Activated CD8-positive, alpha-beta memory T cell treated with anti-CD3 and anti-CD28 coated beads for 1 hour (primary cell): ENCODE measurements at regions not wholly inside any gene's neighbourhood (a gene's known extent, or its start where the extent isn't known, plus 50 kb on each side); places are given as distances from the start of the nearest gene placed in this dataset.

ENCODE experiments used
- DNase-seq, 2 donors: peaks; one replicate each; pipeline ENCODE4 v3.0.0-alpha.2; 2020; ENCODE audit warnings: low read depth in 1 of 2; ENCODE audit errors: extremely low read depth in 1 of 2

DNA sequence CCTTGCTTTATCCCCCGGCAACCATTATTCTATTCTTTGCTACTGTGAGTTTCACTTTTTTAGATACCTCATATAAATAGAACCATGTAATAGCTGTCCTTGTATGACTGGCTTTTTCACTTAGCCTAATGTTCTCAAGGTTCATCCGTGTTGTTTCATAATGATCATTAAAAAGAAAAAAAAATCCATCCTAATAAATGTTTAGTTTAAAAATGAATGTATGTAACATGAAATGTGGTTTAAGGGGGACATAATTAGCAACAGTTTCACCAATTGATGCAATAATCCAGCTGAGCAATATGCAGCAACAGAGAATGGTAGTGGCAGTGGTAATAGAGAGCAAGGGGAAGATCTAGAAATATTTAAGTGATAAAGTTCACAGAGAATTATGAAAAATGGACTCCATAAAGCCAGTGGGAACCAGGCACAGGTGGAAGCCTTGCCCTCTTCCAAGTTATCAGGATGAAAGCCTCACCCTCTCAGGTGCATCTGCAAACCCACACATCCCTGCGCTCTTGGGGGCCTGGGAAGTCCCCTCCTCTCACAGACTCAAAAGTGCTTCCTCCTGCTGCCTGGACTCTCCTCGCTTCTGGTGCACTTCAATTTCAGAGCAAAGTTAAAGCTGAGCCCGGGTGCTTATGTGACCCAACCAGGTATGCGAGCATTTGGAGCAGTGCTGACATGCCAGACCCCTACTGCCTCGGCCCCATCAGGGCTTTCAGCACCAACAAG, 1403.3 kb upstream of the SLC39A10 start:
- DNase-seq: no peak

DNA sequence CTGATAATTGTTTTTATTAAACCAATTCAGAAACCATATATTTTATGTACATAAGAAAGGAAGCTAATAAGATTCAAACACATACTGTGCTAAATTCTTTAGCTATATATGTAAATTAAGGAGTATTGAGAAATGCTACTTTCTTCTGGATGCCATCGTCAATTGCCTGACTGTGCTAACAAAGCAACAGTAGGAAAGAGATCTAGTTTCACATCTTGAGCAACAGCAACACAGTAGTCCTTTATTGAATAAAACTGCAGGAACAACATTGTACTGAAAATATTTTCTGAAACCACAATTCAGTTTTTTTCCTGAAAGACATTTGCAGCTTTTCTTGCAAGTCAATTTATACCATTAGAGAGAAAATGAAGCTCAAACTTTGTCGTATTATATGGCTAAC, 1404.9 kb upstream of the SLC39A10 start:
- DNase-seq: no peak

DNA sequence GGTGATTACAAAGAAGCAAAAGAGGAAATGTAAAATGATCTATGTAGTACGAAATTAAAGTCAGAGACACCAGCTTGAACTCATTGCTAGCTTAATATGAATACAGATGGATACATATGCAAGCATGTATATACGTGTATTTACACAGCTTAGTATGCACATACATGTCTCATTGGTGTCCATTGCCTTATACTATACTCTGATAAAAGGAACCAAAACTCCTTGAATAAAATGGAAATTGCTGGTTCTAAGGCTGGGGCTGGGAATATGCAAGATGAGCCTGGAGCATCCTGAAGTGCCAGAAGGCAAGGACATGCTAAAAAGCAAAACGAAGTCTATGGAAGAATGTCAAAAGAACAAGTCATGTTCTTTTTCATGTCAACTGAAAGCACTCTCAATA, 1424.4 kb upstream of the SLC39A10 start:
- no peak for DNase-seq

DNA sequence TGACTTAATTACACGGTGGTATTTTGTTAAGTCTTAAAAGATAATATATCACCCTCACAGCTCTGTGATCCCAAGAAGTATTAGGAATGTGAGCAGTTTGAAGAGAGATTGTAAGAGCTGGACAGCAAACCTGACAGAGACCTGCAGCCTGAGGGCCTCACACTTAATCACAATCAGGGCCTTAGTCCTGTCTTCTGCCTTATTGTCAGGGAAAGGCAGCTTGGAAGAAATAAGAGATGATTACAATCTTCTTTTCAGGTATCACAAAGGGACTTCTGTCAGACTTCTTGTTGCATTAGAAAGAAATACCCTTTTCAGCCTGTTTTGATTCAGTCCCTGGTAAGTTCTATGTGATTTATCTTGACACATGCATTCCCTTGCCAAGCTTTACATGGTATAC, 1433.8 kb upstream of the SLC39A10 start:
- DNase-seq: no peak

DNA sequence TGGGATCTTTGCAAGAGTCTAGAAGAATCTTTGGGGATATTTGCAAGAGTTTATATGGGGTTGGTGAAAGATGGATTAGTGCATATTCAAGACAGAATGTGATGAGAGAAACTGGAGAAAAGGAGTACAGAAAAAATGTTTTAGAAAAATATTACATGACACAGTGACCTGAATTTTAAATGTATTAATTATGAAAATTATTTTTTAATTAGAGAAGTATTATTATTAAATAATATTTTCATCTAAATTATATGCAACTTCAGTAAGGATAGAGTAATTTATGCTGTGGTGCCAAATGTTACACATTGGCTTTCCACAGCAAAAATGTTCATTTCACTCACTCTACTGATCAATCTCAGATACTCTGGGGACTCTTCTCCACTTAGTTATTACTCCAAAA, 1442.8 kb upstream of the SLC39A10 start:
- no peak for DNase-seq

DNA sequence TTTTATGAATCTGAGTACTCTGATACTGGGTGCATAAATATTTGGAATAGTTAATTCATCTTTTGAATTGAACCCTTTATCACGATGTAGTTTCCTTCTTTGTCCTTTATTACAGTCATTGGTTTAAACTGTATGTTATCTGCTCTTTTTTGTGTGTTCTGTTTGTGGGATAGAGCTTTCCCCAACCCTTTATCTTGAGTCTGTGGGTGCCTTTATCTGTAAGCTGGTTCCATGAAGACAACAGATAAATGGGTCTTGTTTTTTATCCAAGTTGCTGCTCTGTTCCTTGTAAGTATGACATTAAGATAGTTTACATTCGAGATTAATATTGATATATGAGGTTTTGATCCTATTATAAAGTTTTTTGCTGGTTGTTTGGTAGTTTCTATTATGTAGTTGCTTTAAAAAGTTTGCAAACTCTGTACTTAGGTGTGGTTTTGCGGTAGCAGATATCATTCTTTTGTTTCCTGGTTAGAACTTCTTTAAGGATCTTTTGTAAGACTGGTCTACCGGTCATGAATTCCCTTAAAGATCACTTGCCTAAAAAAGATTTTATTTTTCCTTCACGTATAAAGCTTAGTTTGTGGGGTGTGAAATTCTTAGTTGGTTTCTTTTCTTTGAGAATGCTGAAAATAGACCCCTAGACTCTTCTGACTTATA, 1451.3 kb upstream of the SLC39A10 start:
- DNase-seq: no peak

DNA sequence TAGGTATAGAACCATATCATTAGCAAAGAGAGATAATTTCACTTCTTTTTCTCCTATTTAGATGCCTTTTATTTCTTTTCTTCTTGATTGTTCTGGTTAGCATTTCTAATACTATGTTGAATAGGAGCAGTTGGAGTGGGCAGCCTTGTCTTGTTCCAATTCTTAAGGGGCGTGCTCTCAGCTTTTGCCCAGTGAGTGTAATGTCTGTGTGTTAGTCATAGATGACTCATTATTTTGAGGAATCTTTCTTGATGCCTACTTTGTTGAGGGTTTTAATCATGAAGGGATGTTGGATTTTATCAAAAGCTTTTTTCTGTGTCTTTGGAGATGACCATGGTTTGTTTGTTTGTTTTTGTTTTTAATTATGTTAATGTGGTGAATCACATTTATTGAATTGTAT, 1453.1 kb upstream of the SLC39A10 start:
- DNase-seq: no peak

DNA sequence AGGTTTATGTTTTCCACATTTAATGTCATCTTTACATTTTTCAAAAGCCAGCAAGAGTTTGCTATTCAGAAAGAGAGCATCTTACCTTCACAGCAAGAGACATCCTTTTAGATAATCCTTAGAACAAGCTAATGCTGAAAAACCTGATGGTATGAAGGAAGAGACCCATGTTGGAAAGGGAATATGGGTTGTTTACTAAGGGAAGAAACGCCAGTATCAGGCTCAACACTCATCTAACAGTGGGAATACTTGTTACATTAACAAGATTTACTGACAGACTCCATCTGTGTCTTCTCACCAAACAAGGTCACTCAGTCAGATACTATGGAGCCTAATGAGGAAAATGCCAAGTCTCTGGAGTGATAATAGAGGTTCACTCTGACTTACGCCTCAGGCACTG, 1474.1 kb upstream of the SLC39A10 start:
- DNase-seq: no peak

DNA sequence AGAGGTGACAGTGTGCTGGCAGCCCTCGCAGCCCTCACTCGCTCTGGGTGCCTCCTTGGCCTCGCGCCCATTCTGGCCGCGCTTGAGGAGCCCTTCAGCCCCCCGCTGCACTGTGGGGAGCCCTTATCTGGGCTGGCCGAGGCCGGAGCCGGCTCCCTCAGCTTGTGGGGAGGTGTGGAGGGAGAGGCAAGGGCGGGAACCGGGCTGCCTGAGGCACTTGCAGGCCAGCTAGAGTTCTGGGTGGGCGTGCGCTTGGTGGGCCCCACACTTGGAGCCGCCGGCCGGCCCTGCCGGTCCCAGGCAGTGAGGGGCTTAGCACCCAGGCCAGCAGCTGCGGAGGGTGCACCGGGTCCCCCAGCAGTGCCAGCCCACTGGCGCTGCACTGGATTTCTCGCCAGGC, 1480.9 kb upstream of the SLC39A10 start:
- DNase-seq: no peak

DNA sequence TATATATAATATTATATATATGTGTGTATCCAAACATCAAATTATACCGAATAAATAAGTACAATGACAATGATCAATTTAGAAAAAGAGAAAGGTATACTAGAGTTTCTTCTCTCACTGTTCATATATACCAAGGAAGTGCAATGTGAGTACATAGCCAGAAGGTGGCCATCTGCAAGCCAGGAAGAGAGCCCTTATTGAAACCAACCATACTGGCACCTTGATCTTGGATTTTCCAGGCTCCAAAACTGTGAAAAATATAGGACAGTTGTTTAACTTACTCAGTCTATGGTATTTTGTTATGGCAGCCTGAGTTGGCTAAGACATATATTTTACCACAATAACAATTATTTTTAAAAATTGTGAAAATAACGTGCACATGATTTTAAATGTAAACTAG, 1490.2 kb upstream of the SLC39A10 start:
- DNase-seq: no peak

DNA sequence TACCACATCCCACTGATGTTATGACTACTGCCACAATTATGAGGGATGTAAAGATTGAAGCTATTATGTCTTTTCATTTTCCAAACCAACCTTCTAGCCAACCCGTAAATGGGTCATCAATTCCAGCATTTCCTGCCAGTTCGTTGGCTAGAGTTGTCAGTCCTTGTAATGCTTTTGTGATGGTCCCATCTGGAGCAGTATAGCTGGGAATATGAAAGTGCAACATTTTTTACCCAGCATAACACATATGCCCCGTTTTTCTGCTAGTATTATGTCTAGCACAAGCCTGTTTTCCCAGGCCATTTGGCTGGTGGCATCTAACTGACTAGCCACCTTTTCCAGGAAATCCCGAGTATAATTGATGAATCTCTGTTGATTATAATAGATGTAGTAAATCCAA, 1501.6 kb upstream of the SLC39A10 start:
- no peak for DNase-seq

DNA sequence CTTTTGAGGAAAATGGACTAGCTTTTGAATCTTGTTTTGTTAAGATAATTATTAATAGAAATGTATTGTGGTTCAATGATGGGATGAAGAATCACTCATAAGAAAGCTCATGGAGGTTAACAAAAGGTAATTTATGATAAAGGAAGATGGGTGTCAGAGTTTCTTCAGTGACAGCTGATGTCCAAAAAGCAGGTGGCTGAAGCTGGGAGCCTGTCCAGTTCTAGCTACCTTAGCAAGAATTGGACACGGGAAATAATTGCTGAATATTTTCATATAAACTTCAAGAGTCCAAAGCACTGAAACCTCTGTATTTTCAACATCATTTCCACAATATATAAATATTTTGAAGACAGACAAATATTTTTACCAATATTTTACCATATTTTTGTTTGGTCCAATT, 1505.8 kb upstream of the SLC39A10 start:
- DNase-seq: no peak

DNA sequence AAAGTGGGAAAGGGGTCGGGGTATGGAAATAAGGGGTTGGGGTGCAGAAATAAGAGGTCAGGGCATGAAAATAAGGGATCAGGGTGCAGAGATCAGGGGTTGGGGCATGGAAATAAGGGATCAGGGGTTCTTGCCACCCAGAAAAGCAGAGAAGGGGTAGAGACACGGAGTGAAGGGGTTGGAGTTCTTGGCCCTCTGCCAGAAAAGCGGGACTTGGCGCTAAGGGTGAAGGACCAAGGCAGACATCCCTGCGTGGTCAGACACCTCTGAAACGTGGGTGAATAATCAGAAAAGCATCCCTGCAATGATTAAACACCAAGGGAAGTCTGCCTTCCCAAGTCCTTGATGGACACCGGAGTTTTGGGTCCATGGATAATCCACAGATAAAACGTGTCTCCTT, 1521.6 kb upstream of the SLC39A10 start:
- DNase-seq: no peak

DNA sequence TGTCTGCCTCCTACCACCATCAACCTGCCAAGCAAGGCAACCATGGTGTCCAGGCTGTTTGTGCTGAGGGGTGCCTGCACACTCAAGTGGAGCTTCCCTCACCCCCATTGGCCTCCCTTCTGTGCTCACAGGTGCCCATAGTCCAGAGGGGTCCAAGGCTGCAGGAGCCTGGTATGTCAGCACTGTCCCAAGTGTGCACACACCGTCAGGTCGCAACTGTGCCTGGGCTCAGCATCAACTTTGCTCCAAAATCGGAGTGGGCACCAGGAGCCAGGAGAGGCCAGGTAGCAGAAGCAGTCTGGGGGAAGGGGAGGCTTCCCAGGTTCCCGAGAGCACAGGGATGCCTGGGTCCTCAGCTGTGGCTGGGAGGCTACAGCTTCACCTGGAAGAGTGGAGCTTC, 1528.2 kb upstream of the SLC39A10 start:
- no peak for DNase-seq

DNA sequence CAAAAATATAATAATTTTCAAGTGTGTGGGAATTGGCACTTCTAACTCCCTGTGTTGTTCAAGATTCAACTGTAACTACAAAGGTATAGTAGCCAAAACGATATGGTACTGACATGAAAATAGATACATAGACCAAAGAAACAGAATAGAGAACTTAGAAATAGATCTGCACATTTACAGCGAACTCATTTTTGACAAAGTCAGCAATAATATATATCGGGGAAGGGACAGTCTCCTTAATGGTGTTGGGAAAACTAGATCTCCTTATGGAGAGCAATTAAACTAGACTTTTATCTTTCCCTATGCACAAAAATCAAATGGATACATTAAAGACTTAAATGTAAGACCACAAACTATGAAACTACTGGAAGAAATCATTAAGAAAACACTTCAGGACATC, 1530.6 kb upstream of the SLC39A10 start:
- DNase-seq: no peak

DNA sequence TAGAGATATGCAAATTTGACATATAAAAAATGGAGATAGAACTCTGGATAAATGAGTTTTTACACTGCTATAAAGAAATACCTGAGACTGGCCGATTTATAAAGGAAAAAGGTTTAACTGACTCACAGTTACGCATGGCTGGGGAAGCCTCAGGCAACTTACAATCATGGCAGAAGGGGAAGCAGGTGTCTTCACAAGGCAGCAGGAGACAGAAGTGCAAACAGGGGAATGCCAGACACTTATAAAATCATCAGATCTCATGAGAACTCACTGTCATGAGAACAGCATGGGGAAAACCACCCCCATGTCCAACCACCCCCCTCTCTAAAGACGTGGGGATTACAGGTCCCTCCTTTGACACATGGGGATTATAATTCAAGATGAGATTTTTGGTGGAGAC, 1540.2 kb upstream of the SLC39A10 start:
- no peak for DNase-seq

DNA sequence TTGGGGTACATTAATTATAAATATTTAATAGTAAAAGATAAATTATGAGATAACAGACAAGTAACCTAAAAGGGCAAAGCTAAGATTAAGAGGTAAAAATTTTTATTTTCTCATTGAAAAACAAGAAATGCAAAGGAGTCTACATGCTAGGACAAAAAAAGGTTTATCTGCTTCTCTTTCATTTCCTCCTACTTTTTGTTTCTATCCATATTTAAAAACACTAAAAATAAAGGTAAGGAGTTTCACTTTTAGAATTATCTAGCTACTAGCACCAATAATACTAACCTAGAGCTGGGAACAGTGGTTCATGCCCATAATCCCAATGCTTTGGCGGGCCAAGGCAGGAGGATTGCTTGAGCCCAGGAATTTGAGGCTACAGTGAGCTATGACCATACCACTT, 1551.7 kb upstream of the SLC39A10 start:
- no peak for DNase-seq

DNA sequence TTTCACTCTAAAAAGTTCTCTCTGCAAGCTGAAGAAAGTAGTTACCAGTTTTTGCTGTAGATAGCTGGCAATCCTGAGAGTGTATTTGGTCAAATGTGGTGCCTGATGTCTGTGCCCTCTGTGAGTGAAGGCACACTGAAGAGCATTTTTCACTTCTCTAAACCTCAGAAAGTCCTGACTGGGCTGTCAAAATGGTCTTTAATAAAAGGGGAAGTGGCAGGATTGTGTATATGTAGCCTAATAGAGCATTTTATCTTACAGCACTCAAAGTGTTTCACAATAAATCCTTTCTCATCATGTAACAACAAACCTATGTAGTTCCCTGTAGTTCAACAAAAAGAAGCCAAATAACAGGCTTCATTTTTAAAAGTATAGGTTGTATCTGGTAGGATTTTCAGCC, 1552.3 kb upstream of the SLC39A10 start:
- DNase-seq: no peak

DNA sequence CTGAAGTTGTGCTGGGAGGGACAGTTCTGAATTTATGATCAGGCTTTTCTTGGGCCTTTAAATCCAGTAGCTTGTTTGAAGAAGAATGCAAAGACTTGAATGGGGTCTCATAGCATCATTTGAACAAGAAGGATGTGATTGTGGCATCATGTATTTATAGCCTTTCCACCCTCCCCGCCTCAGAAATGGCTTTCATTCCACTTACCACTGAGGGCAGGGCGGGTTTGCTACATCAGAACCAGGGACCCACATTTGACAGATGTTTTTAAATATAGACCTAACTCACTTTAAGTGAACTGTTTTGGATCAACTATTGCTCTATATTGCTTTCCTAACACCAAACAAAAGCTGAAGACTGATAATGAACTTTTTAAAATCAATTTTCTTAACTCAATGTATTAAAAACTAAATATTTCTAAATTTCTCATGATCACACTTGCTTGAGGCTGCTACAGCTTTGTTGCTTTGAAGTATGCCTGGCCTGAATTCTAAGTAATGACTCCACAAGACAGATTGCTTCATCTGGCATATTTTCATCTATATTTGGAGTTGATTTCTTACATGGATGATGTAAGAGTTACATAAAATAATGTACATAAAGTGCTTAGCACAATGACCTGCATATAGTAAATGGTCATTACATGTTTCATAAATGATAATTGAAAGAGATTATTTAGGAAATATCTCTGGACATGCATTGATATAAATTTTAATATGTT, 1552.9 kb upstream of the SLC39A10 start:
- DNase-seq: no peak

DNA sequence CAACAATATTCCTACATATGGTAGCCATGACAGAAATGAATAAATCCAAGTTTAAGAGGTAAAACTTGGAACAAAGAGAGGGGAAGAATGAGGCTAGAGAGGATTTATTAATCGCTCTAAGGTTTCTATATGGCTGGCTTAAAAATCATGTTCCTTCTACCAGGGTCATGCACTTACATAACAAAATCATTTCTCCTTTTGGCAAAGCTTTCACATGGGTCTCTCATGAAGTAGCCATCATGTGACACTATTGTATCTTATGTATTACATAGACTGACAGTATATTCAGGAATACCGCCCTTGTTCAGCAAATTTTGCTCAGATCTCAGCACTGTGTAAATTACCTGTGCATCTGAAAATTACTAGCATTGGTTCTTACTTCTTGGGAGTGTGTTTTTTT, 1554.5 kb upstream of the SLC39A10 start:
- no peak for DNase-seq

DNA sequence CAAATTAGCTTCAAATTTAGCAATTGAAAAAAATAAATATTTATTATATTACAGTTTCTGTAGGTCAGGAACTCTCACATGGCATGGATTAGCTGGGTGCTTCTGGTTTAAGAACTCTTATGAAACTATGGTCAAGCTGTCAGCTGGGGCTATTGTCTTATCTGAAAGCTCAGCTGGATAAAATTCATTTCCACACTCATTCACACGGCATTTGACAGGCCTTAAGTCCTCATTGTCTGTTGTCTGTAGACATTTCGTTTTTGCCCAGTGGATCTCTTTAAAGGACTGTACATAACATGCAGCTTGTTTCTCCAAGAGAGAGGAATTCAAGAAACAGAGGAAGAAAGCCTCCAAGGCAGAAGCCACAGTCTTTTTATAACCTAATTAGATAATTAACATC, 1556.8 kb upstream of the SLC39A10 start:
- DNase-seq: no peak

DNA sequence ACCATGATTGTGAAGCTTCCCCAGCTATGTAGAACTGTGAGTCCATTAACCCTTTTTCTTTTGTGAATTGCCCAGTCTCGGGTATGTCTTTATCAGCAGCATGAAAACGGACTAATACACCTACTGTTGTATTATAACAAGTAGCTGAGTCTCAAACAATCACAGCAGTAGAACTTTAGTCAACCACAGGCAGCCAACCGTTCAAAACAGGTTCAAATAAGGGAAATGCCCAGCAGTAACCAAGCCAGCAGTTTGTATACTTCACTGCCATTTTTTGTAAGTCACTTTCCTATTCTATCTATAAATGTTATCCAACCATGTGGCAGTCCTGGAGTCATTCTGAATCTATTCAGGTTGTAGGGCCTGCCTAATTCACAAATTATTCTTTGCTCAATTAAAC, 1560.6 kb upstream of the SLC39A10 start:
- no peak for DNase-seq
